Liver (tissue), 8 donors: ENCODE measurements at regions not wholly inside any gene's neighbourhood (a gene's known extent, or its start where the extent isn't known, plus 50 kb on each side); places are given as distances from the start of the nearest gene placed in this dataset.

Source experiments
- DNase-seq: peaks from one replicate; pipeline ENCODE4 v3.0.0-alpha.2; 2017; ENCODE audit warnings: low spot score
- H3K27ac ChIP-seq, 2 donors: one replicate each; pipeline ENCODE4 v1.7.0; 2013; ENCODE audit warnings: inconsistent platforms in 2 of 2, low read length in 2 of 2, control low read depth in 1 of 2, low read depth in 1 of 2, mild to moderate bottlenecking in 1 of 2
- H3K27me3 ChIP-seq, 4 donors: one replicate each; pipeline versions ENCODE4 v1.6.1 to v1.7.0; 2013; ENCODE audit warnings: low read length in 3 of 4, inconsistent platforms in 1 of 4, mild to moderate bottlenecking in 1 of 4, moderate library complexity in 1 of 4; ENCODE audit not compliant: control insufficient read depth in 4 of 4, insufficient read depth in 4 of 4
- H3K36me3 ChIP-seq, 4 donors: one replicate each; pipeline versions ENCODE4 v1.6.1 to v1.7.0; 2013; ENCODE audit warnings: low read length in 3 of 4, mild to moderate bottlenecking in 3 of 4, low read depth in 1 of 4, moderate library complexity in 1 of 4; ENCODE audit not compliant: control insufficient read depth in 4 of 4, insufficient read depth in 3 of 4
- H3K4me1 ChIP-seq, 4 donors: one replicate each; pipeline versions ENCODE4 v1.6.1 to v1.7.0; 2013; ENCODE audit warnings: low read length in 3 of 4, mild to moderate bottlenecking in 3 of 4, moderate library complexity in 1 of 4; ENCODE audit not compliant: control insufficient read depth in 4 of 4, insufficient read depth in 4 of 4
- H3K4me3 ChIP-seq, 3 donors: one replicate each; pipeline versions ENCODE4 v1.6.1 to v1.7.0; 2013; ENCODE audit warnings: low read length in 3 of 3, control low read depth in 1 of 3, low read depth in 1 of 3, mild to moderate bottlenecking in 1 of 3
- H3K9ac ChIP-seq, 2 donors: one replicate each; pipeline ENCODE4 v1.7.0; 2013; ENCODE audit warnings: low read length in 2 of 2, mild to moderate bottlenecking in 2 of 2, moderate library complexity in 2 of 2, control low read depth in 1 of 2, low read depth in 1 of 2
- H3K9me3 ChIP-seq, 4 donors: one replicate each; pipeline versions ENCODE4 v1.6.1 to v1.7.0; 2013; ENCODE audit warnings: low read length in 3 of 4; ENCODE audit not compliant: control insufficient read depth in 4 of 4
- ATF3 ChIP-seq: IDR thresholded peaks from 2 replicates; pipeline ENCODE4 v1.6.1; 2016; ENCODE audit warnings: antibody characterized with exemption
- CTCF ChIP-seq: fragments of 150-350 bp; IDR thresholded peaks from 2 replicates; pipeline ENCODE4 v1.5.1; 2017; ENCODE audit warnings: improper control_type of control experiment, low read depth, low read length; ENCODE audit not compliant: missing input control
- EGR1 ChIP-seq, 2 donors: IDR thresholded peaks; 2 replicates each; pipeline ENCODE4 v1.6.1; 2016 to 2018; ENCODE audit warnings: antibody characterized with exemption in 2 of 2, low read depth in 2 of 2
- FOXA1 ChIP-seq: IDR thresholded peaks from 2 replicates; pipeline ENCODE4 v1.6.1; 2016; ENCODE audit warnings: antibody characterized with exemption
- FOXA2 ChIP-seq: IDR thresholded peaks from 2 replicates; pipeline ENCODE4 v1.6.1; 2016; ENCODE audit warnings: antibody characterized with exemption
- GABPA ChIP-seq, 2 donors: IDR thresholded peaks in 1 of 2; conservative IDR thresholded peaks in 1 of 2; 2 replicates each; pipeline ENCODE4 v1.6.1; 2016; ENCODE audit warnings: antibody characterized with exemption in 2 of 2, mild to moderate bottlenecking in 1 of 2, moderate library complexity in 1 of 2
- HNF4A ChIP-seq, 2 donors: conservative IDR thresholded peaks; 2 replicates each; pipeline ENCODE4 v1.6.1; 2016; ENCODE audit warnings: antibody characterized with exemption in 2 of 2, mild to moderate bottlenecking in 2 of 2
- HNF4G ChIP-seq: IDR thresholded peaks from 2 replicates; pipeline ENCODE4 v1.6.1; 2016; ENCODE audit warnings: antibody characterized with exemption
- JUND ChIP-seq, 2 donors: IDR thresholded peaks; 2 replicates each; pipeline ENCODE4 v1.6.1; 2016; ENCODE audit warnings: antibody characterized with exemption in 2 of 2
- MAX ChIP-seq: IDR thresholded peaks from 2 replicates; pipeline ENCODE4 v1.6.1; 2016; ENCODE audit warnings: antibody characterized with exemption
- NR2F2 ChIP-seq: IDR thresholded peaks from 2 replicates; pipeline ENCODE4 v1.6.1; 2016; ENCODE audit warnings: antibody characterized with exemption
- RAD21 ChIP-seq, 2 donors: IDR thresholded peaks; 2 replicates each; pipeline ENCODE4 v1.6.1; 2016; ENCODE audit warnings: antibody characterized with exemption in 2 of 2, mild to moderate bottlenecking in 2 of 2
- REST ChIP-seq: IDR thresholded peaks from 2 replicates; pipeline ENCODE4 v1.6.1; 2016; ENCODE audit warnings: antibody characterized with exemption, mild to moderate bottlenecking
- RXRA ChIP-seq, 2 donors: IDR thresholded peaks; 2 replicates each; pipeline ENCODE4 v1.6.1; 2017 to 2018; ENCODE audit warnings: antibody characterized with exemption in 2 of 2, mild to moderate bottlenecking in 1 of 2
- SP1 ChIP-seq: IDR thresholded peaks from 2 replicates; pipeline ENCODE4 v1.6.1; 2018; ENCODE audit warnings: antibody characterized with exemption, mild to moderate bottlenecking
- TAF1 ChIP-seq: conservative IDR thresholded peaks from 2 replicates; pipeline ENCODE4 v1.6.1; 2016; ENCODE audit warnings: antibody characterized with exemption, mild to moderate bottlenecking
- YY1 ChIP-seq: IDR thresholded peaks from 2 replicates; pipeline ENCODE4 v1.6.1; 2016; ENCODE audit warnings: antibody characterized with exemption, mild to moderate bottlenecking
- ZBTB33 ChIP-seq: IDR thresholded peaks from 2 replicates; pipeline ENCODE4 v1.6.1; 2016; ENCODE audit warnings: antibody characterized with exemption
- WGBS: extraction: QIAGEN DNeasy Blood & Tissue Kit; methylation state at CpG from one replicate; pipeline ENCODE4 v1.1.7; 2013; 5-methylcytosine and 5-hydroxymethylcytosine counted together
- donor health status: healthy.
- donor health status: healthy.
- donor health status: healthy.
- donor health status: healthy.
- donor health status: healthy.

GRCh38 chr12:74896186-74896585 is 313.5 kb downstream of the KCNC2 start:
- 92% methylated on average over 1 of the region's 1 CpG for WGBS
- no peak overlapping the region for H3K9ac ChIP-seq
- H3K27me3 ChIP-seq, result no peaks in the 10 kb centered on the region
- H3K4me3 ChIP-seq, result no peak overlapping the region
- H3K4me1 ChIP-seq, result no peaks in the 10 kb centered on the region
- TF ChIP-seq RXRA (IDR thresholded peaks at IDR 0.05) (no peak), RAD21 (IDR thresholded peaks at IDR 0.05) (no peak), EGR1 (IDR thresholded peaks at IDR 0.05; ENCODE audit: low read depth in 2 of 2) (no peak), FOXA1 (no peak), YY1 (no peak), FOXA2 (no peak), SP1 (no peak), REST (no peak), JUND (IDR thresholded peaks at IDR 0.05) (no peak), NR2F2 (no peak), TAF1 (no peak), GABPA (IDR thresholded peaks at IDR 0.05 in 1 of 2, conservative IDR thresholded peaks at IDR 0.05 in 1 of 2) (no peak), ATF3 (no peak), HNF4G (no peak), HNF4A (conservative IDR thresholded peaks at IDR 0.05) (no peak), MAX (no peak), ZBTB33 (no peak), CTCF (no peak)
- H3K9me3 ChIP-seq, result no peaks in the 10 kb centered on the region
- no peak for DNase-seq
- H3K27ac ChIP-seq, result no peak overlapping the region
- no peaks in the 10 kb centered on the region for H3K36me3 ChIP-seq
